H1 (cell line): ENCODE measurements at regions not wholly inside any gene's neighbourhood (a gene's known extent, or its start where the extent isn't known, plus 50 kb on each side); places are given as distances from the start of the nearest gene placed in this dataset.

Experiments
- CEBPB ChIP-seq: IDR thresholded peaks from 2 replicates; pipeline ENCODE4 v1.6.1; 2012; ENCODE audit warnings: low read depth, low read length
- EZH2 ChIP-seq: fragments of 200-600 bp; sonication (generic); IDR thresholded peaks from 2 replicates; pipeline ENCODE4 v1.7.1; 2012; ENCODE audit warnings: low read depth, mild to moderate bottlenecking, moderate library complexity, low read length, inconsistent platforms; ENCODE audit not compliant: severe bottlenecking
- GABPA ChIP-seq: IDR thresholded peaks from 2 replicates; pipeline ENCODE4 v1.6.1; 2011; ENCODE audit warnings: mild to moderate bottlenecking, low read length, moderate library complexity, borderline replicate concordance; ENCODE audit not compliant: insufficient read depth
- GTF2F1 ChIP-seq: IDR thresholded peaks from 2 replicates; pipeline ENCODE4 v1.6.1; 2012; ENCODE audit warnings: low read depth, low read length, improper control_type of control experiment, borderline replicate concordance
- POLR2A ChIP-seq, 2 experiments: IDR thresholded peaks; 1 replicate in 1 of 2; 2 replicates in 1 of 2; pipeline ENCODE4 v1.6.1; 2011; ENCODE audit warnings: low read depth in 2 of 2, low read length in 2 of 2, mild to moderate bottlenecking in 2 of 2; ENCODE audit errors: control extremely low read depth in 1 of 2
- POLR2AphosphoS5 ChIP-seq: IDR thresholded peaks from 2 replicates; pipeline ENCODE4 v1.6.1; 2011; ENCODE audit warnings: low read depth, low read length
- POU5F1 ChIP-seq: IDR thresholded peaks from 2 replicates; pipeline ENCODE4 v1.6.1; 2011; ENCODE audit warnings: low read depth, mild to moderate bottlenecking, low read length, moderate library complexity
- RAD21 ChIP-seq, 2 experiments: IDR thresholded peaks in 1 of 2; conservative IDR thresholded peaks in 1 of 2; 2 replicates each; pipeline ENCODE4 v1.6.1; 2011; ENCODE audit warnings: low read depth in 2 of 2, low read length in 2 of 2, improper control_type of control experiment in 1 of 2, inconsistent platforms in 1 of 2, mild to moderate bottlenecking in 1 of 2, moderate library complexity in 1 of 2
- SIN3A ChIP-seq, 2 experiments: IDR thresholded peaks in 1 of 2; conservative IDR thresholded peaks in 1 of 2; 2 replicates each; pipeline ENCODE4 v1.6.1; 2011 to 2012; ENCODE audit warnings: low read length in 2 of 2, improper control_type of control experiment in 1 of 2, low read depth in 1 of 2, mild to moderate bottlenecking in 1 of 2
- TAF1 ChIP-seq: IDR thresholded peaks from 2 replicates; pipeline ENCODE4 v1.6.1; 2011; ENCODE audit warnings: mild to moderate bottlenecking, low read depth, low read length
- TF ChIP-seq, protein P1 (sequence below), 3 experiments: IDR thresholded peaks; 1 replicate in 2 of 3; 2 replicates in 1 of 3; pipeline versions ENCODE4 v1.5.1 to v1.6.1; 2011; ENCODE audit warnings: low read length in 3 of 3, mild to moderate bottlenecking in 3 of 3, inconsistent platforms in 2 of 3, low read depth in 1 of 3, moderate library complexity in 1 of 3; ENCODE audit not compliant: insufficient read depth in 1 of 3; ENCODE audit errors: control extremely low read depth in 1 of 3

GRCh38 chr12:41835556-41835955 lies 309.1 kb downstream of the GXYLT1 start:
- TF ChIP-seq EZH2, result no peak
- TF ChIP-seq POLR2AphosphoS5, result no peak
- TF ChIP-seq, protein P1, sequence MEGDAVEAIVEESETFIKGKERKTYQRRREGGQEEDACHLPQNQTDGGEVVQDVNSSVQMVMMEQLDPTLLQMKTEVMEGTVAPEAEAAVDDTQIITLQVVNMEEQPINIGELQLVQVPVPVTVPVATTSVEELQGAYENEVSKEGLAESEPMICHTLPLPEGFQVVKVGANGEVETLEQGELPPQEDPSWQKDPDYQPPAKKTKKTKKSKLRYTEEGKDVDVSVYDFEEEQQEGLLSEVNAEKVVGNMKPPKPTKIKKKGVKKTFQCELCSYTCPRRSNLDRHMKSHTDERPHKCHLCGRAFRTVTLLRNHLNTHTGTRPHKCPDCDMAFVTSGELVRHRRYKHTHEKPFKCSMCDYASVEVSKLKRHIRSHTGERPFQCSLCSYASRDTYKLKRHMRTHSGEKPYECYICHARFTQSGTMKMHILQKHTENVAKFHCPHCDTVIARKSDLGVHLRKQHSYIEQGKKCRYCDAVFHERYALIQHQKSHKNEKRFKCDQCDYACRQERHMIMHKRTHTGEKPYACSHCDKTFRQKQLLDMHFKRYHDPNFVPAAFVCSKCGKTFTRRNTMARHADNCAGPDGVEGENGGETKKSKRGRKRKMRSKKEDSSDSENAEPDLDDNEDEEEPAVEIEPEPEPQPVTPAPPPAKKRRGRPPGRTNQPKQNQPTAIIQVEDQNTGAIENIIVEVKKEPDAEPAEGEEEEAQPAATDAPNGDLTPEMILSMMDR (IDR thresholded peaks at IDR 0.05; ENCODE audit: control extremely low read depth in 1 of 3, insufficient read depth in 1 of 3, low read depth in 1 of 3, low read length in 3 of 3), result no peak
- no peak for TF ChIP-seq GABPA
- TF ChIP-seq RAD21 (IDR thresholded peaks at IDR 0.05 in 1 of 2, conservative IDR thresholded peaks at IDR 0.05 in 1 of 2; ENCODE audit: low read depth in 2 of 2, low read length in 2 of 2), result no peak
- TF ChIP-seq POU5F1, result no peak
- no peak for TF ChIP-seq POLR2A (IDR thresholded peaks at IDR 0.05; ENCODE audit: control extremely low read depth in 1 of 2, low read depth in 2 of 2, low read length in 2 of 2)
- TF ChIP-seq CEBPB, result no peak
- no peak for TF ChIP-seq TAF1
- TF ChIP-seq SIN3A (conservative IDR thresholded peaks at IDR 0.05 in 1 of 2, IDR thresholded peaks at IDR 0.05 in 1 of 2; ENCODE audit: low read depth in 1 of 2, low read length in 2 of 2), result no peak
- no peak for TF ChIP-seq GTF2F1
